Activated B cell treated with CpG ODN at 0.5 μM for 24 hours (primary cell): ENCODE measurements at regions not wholly inside any gene's neighbourhood (a gene's known extent, or its start where the extent isn't known, plus 50 kb on each side); places are given as distances from the start of the nearest gene placed in this dataset.

Experiments
- ATAC-seq: fragments of 200-7000 bp; cut with Tn5 transposase; one replicate; pipeline ENCODE4 v1.10.0; 2021; ENCODE audit warnings: low read depth, mild to moderate bottlenecking, moderate library complexity
- CTCF ChIA-PET: fragments of 350-600 bp; sonication (Branson Sonifier 250); formaldehyde crosslinking; loops from one replicate; lab custom pipeline; 2021; ENCODE audit warnings: antibody characterized with exemption; lab: Charles Lee
- POLR2A ChIA-PET: fragments of 350-600 bp; sonication (Branson Sonifier 250); formaldehyde crosslinking; loops from one replicate; lab custom pipeline; 2021; ENCODE audit warnings: antibody characterized with exemption; lab: Charles Lee
- DNase-seq: peaks from one replicate; pipeline ENCODE4 v3.0.0; 2022
- H3K27ac Mint-ChIP-seq: one replicate; pipeline ENCODE4 v1.8.0; 2020; ENCODE audit warnings: mixed read lengths
- H3K27me3 Mint-ChIP-seq: one replicate; pipeline ENCODE4 v1.8.0; 2021; ENCODE audit warnings: mixed read lengths
- H3K36me3 Mint-ChIP-seq: one replicate; pipeline ENCODE4 v1.8.0; 2021; ENCODE audit warnings: low read depth, mixed read lengths
- H3K4me1 Mint-ChIP-seq: one replicate; pipeline ENCODE4 v1.8.0; 2021; ENCODE audit warnings: mixed read lengths
- H3K4me3 Mint-ChIP-seq: one replicate; pipeline ENCODE4 v1.8.0; 2020; ENCODE audit warnings: mild to moderate bottlenecking, mixed read lengths
- H3K9me3 Mint-ChIP-seq: one replicate; pipeline ENCODE4 v1.8.0; 2020; ENCODE audit warnings: mixed read lengths
- CTCF ChIP-seq: fragments of 200-600 bp; IDR thresholded peaks from one replicate; pipeline ENCODE4 v1.8.0; 2022; ENCODE audit warnings: antibody characterized with exemption, mild to moderate bottlenecking
- intact Hi-C: fragments of 100-400 bp; cut with micrococcal nuclease; formaldehyde crosslinking; loops from one replicate; pipeline ENCODE4 v1.15.1; 2024

DNA sequence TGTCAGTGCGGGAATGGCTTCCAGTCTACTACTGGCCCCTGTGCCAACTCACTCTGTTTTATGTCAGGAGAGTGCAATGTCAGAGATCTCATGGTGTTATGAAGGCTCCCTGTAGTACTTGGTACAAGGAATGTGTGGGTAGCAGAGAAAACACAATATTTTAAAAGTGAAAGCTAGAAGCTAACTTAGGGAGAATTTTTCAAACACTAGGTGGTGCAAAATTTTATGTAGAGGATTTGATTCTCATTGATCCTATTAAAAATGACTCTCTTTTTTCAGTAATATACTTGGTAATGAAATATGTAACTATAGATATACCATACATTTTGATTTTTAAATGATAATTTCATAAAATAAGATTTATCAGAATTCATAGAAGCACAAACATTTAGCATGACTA, 134.7 kb downstream of the JRKL start:
- Mint-ChIP-seq H3K36me3 (no peaks in the 10 kb centered on the region), H3K27ac (no peak overlapping the region), H3K27me3 (peaks cover 6% of the 10 kb centered on the region), H3K4me3 (no peak overlapping the region), H3K4me1 (no peaks in the 10 kb centered on the region), H3K9me3 (peaks cover 13% of the 10 kb centered on the region)
- no peak for TF ChIP-seq CTCF
- no peak for DNase-seq
- no peak for ATAC-seq
- POLR2A ChIA-PET = no interaction called here
- CTCF ChIA-PET = no interaction called here
- intact Hi-C loops = no loop called here

GRCh38 chr11:96530473-96530872, 140.7 kb downstream of the JRKL start:
- Mint-ChIP-seq H3K4me1 (no peaks in the 10 kb centered on the region), H3K9me3 (peaks cover 17% of the 10 kb centered on the region), H3K27me3 (no peaks in the 10 kb centered on the region), H3K27ac (no peak overlapping the region), H3K36me3 (no peaks in the 10 kb centered on the region), H3K4me3 (no peak overlapping the region)
- ATAC-seq (no peak), DNase-seq (no peak)
- intact Hi-C loops = no loop called here
- ChIA-PET POLR2A (no interaction called here), CTCF (no interaction called here)
- no peak for TF ChIP-seq CTCF

DNA sequence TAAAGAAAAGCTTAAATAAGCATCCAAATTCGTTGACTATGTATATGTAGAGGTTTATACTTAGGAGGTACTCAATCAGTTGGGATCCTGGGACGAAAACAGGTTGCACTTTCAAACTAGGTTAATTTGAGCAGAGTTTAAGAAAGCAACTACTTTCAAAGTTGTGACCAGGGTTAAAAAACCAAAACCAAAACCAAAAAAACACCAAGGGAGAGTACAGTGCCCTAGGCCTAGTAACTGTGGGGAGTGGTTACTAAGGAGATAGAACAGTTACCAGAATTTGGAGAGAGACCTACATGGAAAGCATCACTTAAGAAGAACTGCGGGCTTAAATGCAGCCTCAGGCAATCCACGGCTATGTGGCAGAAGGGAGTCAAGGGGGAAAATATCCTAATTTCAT, 148.3 kb downstream of the JRKL start:
- H3K4me1 Mint-ChIP-seq = no peaks in the 10 kb centered on the region
- peaks cover under 1% of the 10 kb centered on the region for H3K27me3 Mint-ChIP-seq
- ATAC-seq = no peak
- no peak overlapping the region for H3K4me3 Mint-ChIP-seq
- ChIA-PET CTCF (no interaction called here), POLR2A (no interaction called here)
- TF ChIP-seq CTCF = no peak
- DNase-seq = no peak
- H3K27ac Mint-ChIP-seq = no peak overlapping the region
- intact Hi-C loops = no loop called here
- H3K36me3 Mint-ChIP-seq = no peaks in the 10 kb centered on the region
- peaks cover 3% of the 10 kb centered on the region for H3K9me3 Mint-ChIP-seq

DNA sequence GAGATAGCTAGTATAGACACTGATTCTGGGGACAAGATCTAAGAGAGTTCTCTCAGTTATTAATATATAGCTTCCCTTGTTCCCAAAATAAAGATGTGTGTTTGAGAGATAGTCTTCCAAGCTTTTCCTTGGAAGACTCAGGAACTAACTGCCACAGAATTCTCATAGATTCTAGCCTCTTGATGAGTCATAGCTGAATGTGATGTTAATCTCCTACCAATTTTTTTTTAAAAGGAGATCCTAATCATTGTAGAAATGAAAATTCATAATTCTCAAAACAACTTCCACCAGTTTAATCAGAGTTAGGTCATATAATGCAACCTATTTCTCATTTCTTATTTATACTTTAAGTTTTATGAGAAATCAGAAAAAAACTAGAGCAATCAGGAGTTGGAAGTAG, 148.8 kb downstream of the JRKL start:
- DNase-seq (no peak), ATAC-seq (no peak)
- Mint-ChIP-seq H3K9me3 (no peaks in the 10 kb centered on the region), H3K27me3 (peaks cover 2% of the 10 kb centered on the region), H3K27ac (no peak overlapping the region), H3K36me3 (no peaks in the 10 kb centered on the region), H3K4me3 (no peak overlapping the region), H3K4me1 (no peaks in the 10 kb centered on the region)
- no peak for TF ChIP-seq CTCF
- POLR2A ChIA-PET = no interaction called here
- intact Hi-C loops = no loop called here
- CTCF ChIA-PET = no interaction called here

DNA sequence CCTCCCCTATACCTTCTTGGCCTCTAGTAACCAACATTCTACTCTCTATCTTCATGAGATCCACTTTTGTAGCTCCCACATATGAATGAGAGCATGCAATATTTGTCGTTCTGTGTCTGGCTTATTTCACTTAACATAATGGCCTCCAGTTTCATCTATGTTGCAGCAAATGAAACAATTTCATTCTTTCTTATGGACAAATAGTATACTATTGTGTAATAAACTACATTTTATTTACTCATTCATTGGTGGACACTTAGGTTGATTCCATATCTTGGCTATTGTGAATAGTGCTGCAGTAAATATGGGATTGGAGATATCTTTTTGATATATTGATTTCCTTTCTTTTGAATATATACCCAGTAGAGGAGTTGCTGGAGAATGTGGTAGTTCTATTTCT, 151.1 kb downstream of the JRKL start:
- Mint-ChIP-seq H3K36me3 (no peaks in the 10 kb centered on the region), H3K4me3 (no peak overlapping the region), H3K9me3 (no peaks in the 10 kb centered on the region), H3K27me3 (peaks cover 4% of the 10 kb centered on the region), H3K4me1 (no peaks in the 10 kb centered on the region), H3K27ac (no peak overlapping the region)
- no peak for TF ChIP-seq CTCF
- DNase-seq (no peak), ATAC-seq (no peak)
- ChIA-PET POLR2A (no interaction called here), CTCF (no interaction called here)
- intact Hi-C loops = no loop called here
